Right atrium auricular region (tissue), 2 donors: ENCODE measurements at regions not wholly inside any gene's neighbourhood (a gene's known extent, or its start where the extent isn't known, plus 50 kb on each side); places are given as distances from the start of the nearest gene placed in this dataset.

Experiments
- DNase-seq: peaks from one replicate; pipeline ENCODE4 v3.0.0-alpha.2; 2019; ENCODE audit warnings: low spot score
- H3K27ac ChIP-seq, 2 donors: fragments of 200-600 bp; sonication (generic); 1 replicate in 1 of 2; 2 replicates in 1 of 2; pipeline ENCODE4 v1.5.1; 2016 to 2019
- H3K27me3 ChIP-seq, 2 donors: fragments of 200-600 bp; sonication (generic); one replicate each; pipeline versions ENCODE4 v1.5.1 to v1.6.0; 2017 to 2019
- H3K36me3 ChIP-seq: fragments of 200-600 bp; sonication (generic); one replicate; pipeline ENCODE4 v1.5.1; 2016
- H3K4me1 ChIP-seq, 2 donors: fragments of 200-600 bp; sonication (generic); one replicate each; pipeline versions ENCODE4 v1.5.1 to v1.6.0; 2017 to 2019
- H3K4me3 ChIP-seq, 2 donors: fragments of 200-600 bp; sonication (generic); 1 replicate in 1 of 2; 2 replicates in 1 of 2; pipeline ENCODE4 v1.5.1; 2017 to 2019; ENCODE audit warnings: mild to moderate bottlenecking in 1 of 2, moderate library complexity in 1 of 2
- H3K9me3 ChIP-seq, 2 donors: fragments of 200-600 bp; sonication (generic); one replicate each; pipeline ENCODE4 v1.5.1; 2019
- TF ChIP-seq, protein P1 (sequence below), 2 donors: fragments of 200-600 bp; sonication (generic); IDR thresholded peaks; one replicate each; pipeline ENCODE4 v1.5.1; 2019; ENCODE audit warnings: antibody characterized with exemption in 2 of 2

GRCh38 chr12:107347261-107347660 lies 253.9 kb upstream of the CRY1 start:
- Histone ChIP-seq H3K9me3 (no peaks in the 10 kb centered on the region), H3K27me3 (no peaks in the 10 kb centered on the region), H3K4me1 (no peaks in the 10 kb centered on the region), H3K4me3 (no peak overlapping the region), H3K36me3 (no peaks in the 10 kb centered on the region), H3K27ac (no peak overlapping the region)
- TF ChIP-seq, protein P1, sequence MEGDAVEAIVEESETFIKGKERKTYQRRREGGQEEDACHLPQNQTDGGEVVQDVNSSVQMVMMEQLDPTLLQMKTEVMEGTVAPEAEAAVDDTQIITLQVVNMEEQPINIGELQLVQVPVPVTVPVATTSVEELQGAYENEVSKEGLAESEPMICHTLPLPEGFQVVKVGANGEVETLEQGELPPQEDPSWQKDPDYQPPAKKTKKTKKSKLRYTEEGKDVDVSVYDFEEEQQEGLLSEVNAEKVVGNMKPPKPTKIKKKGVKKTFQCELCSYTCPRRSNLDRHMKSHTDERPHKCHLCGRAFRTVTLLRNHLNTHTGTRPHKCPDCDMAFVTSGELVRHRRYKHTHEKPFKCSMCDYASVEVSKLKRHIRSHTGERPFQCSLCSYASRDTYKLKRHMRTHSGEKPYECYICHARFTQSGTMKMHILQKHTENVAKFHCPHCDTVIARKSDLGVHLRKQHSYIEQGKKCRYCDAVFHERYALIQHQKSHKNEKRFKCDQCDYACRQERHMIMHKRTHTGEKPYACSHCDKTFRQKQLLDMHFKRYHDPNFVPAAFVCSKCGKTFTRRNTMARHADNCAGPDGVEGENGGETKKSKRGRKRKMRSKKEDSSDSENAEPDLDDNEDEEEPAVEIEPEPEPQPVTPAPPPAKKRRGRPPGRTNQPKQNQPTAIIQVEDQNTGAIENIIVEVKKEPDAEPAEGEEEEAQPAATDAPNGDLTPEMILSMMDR (IDR thresholded peaks at IDR 0.05): no peak
- DNase-seq: no peak

DNA sequence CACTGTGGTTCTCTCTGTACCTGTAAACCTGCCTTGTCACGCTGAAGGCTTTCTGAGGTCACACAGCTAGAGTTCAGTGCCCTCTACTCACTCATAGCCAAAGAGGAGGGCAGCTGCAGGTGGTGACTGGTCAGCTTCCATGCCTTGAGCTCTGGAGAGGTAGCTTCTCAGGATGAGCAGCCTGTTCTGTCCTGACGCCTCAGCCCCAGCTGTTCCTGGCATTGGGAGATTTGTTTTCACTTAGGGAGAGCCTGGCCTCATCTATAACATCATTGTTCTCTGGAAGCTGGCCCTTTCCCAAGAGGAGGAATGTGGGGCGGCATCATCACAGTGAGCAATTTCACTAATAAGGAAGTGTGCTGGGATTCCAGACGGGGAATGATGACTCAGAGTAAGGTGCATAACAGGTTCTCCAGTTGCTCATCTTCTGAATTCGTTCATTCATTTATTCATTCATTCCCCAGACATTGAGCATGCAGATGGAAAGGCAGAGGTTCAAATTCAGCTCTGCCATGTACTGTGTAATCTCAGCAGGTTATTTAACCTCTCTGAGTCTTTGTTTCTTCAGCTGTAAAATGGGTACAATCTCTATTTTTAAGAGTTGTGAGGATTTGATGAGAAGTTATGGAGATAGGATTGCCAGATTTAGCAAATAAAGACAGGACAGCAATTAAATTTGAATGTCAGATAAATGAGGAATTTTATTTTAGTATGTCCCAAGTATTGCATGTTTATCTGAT lies 255.8 kb upstream of the CRY1 start:
- Histone ChIP-seq H3K36me3 (no peaks in the 10 kb centered on the region), H3K9me3 (no peaks in the 10 kb centered on the region), H3K27me3 (no peaks in the 10 kb centered on the region), H3K4me1 (no peaks in the 10 kb centered on the region), H3K4me3 (no peak overlapping the region), H3K27ac (no peak overlapping the region)
- TF ChIP-seq, protein P1 (IDR thresholded peaks at IDR 0.05): no peak
- DNase-seq: no peak

DNA sequence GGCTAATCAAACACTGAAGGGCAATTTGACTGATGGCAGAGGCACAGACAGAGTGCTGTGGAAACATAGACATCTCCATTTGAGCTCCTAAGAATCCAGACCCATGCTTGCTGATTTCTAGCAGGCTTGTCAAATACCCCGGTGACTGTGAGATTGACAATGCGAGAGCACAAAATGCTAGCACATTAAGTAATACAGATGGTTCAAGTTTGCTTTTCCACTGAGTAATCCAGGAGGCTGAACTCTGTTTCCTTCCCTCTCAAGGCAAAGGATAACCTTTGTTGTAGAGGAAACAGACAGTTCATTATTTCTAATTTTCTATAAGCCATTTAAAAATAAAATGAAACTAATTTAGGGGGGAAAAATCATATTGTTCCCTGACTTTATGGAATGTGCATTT lies 256.5 kb upstream of the CRY1 start:
- Histone ChIP-seq H3K27ac (no peak overlapping the region), H3K36me3 (no peaks in the 10 kb centered on the region), H3K4me1 (no peaks in the 10 kb centered on the region), H3K9me3 (no peaks in the 10 kb centered on the region), H3K27me3 (no peaks in the 10 kb centered on the region), H3K4me3 (no peak overlapping the region)
- TF ChIP-seq, protein P1 (IDR thresholded peaks at IDR 0.05): no peak
- DNase-seq: no peak

GRCh38 chr12:107351109-107351508 lies 257.8 kb upstream of the CRY1 start:
- TF ChIP-seq, protein P1 (IDR thresholded peaks at IDR 0.05): no peak
- DNase-seq: no peak
- H3K4me3 ChIP-seq: no peak overlapping the region
- H3K27me3 ChIP-seq: no peaks in the 10 kb centered on the region
- H3K9me3 ChIP-seq: no peaks in the 10 kb centered on the region
- no peak overlapping the region for H3K27ac ChIP-seq
- no peaks in the 10 kb centered on the region for H3K4me1 ChIP-seq
- H3K36me3 ChIP-seq: no peaks in the 10 kb centered on the region

DNA sequence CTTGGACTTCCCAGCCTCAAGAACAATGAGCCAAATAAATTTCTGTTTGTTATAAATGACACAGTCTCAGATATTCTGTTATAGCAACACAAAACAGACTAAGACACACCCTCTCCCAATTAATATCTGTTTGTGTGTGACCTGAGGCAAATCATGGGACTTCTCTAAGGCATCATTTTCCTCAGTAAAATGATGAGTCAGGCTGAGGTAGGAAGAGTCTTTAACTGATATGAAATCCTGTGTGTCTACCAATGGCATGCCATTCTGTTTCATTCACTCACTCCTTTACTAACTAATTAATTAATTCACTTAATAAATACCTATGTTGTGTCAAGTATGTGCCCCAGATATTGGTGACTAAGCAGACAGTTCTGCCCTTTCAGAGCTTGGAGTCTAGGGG lies 258.4 kb upstream of the CRY1 start:
- no peaks in the 10 kb centered on the region for H3K36me3 ChIP-seq
- no peak overlapping the region for H3K27ac ChIP-seq
- H3K4me1 ChIP-seq: no peaks in the 10 kb centered on the region
- H3K27me3 ChIP-seq: no peaks in the 10 kb centered on the region
- H3K9me3 ChIP-seq: no peaks in the 10 kb centered on the region
- no peak overlapping the region for H3K4me3 ChIP-seq
- DNase-seq: no peak
- TF ChIP-seq, protein P1 (IDR thresholded peaks at IDR 0.05): no peak
